ENCODE measurements at regions not wholly inside any gene's neighbourhood (a gene's known extent, or its start where the extent isn't known, plus 50 kb on each side); places are given as distances from the start of the nearest gene placed in this dataset.

- POLR2A ChIA-PET, result no interaction called here
- DNase-seq (ENCODE audit: low read depth, low spot score), result no peak
- CTCF ChIA-PET, result interaction anchor here (1.0 to 1.5 kb wide), 2 partner anchors 9 to 12 kb away, joined by 3 read pairs; no protein-coding TSS in a partner anchor
- no peak overlapping the region for H3K4me3 ChIP-seq (ENCODE audit: low read depth, low read length)
- TF ChIP-seq CTCF (IDR thresholded peaks at IDR 0.05; ENCODE audit: insufficient read depth, low read length, missing control alignments), result no peak
These were observed 378.7 kb upstream of the KITLG start for GRCh38 chr12:88958946-88959345.

GRCh38 chr12:88958153-88958552 lies 377.9 kb upstream of the KITLG start:
- ChIA-PET POLR2A (no interaction called here), CTCF (no interaction called here)
- no peak overlapping the region for H3K4me3 ChIP-seq (ENCODE audit: low read depth, low read length)
- TF ChIP-seq CTCF (IDR thresholded peaks at IDR 0.05; ENCODE audit: insufficient read depth, low read length, missing control alignments), result no peak
- DNase-seq (ENCODE audit: low read depth, low spot score), result no peak

GRCh38 chr12:88957358-88957757 lies 377.1 kb upstream of the KITLG start:
- no peak overlapping the region for H3K4me3 ChIP-seq (ENCODE audit: low read depth, low read length)
- TF ChIP-seq CTCF (IDR thresholded peaks at IDR 0.05; ENCODE audit: insufficient read depth, low read length, missing control alignments), result no peak
- CTCF ChIA-PET, result interaction anchor here (1.2 kb wide), 1 partner anchor 11 kb away, joined by 3 read pairs; no protein-coding TSS in a partner anchor
- no peak for DNase-seq (ENCODE audit: low read depth, low spot score)
- POLR2A ChIA-PET, result no interaction called here

- DNase-seq (ENCODE audit: low read depth, low spot score), result no peak
- no peak overlapping the region for H3K4me3 ChIP-seq (ENCODE audit: low read depth, low read length)
- TF ChIP-seq CTCF (IDR thresholded peaks at IDR 0.05; ENCODE audit: insufficient read depth, low read length, missing control alignments), result no peak
- ChIA-PET CTCF (no interaction called here), POLR2A (no interaction called here)
These were observed 375.3 kb upstream of the KITLG start for GRCh38 chr12:88955531-88955930.

GRCh38 chr12:88953029-88953586 lies 372.8 kb upstream of the KITLG start:
- ChIA-PET POLR2A (no interaction called here), CTCF (interaction anchor here (1.3 kb wide), 1 partner anchor 11 kb away, joined by 3 read pairs; no protein-coding TSS in a partner anchor)
- DNase-seq (ENCODE audit: low read depth, low spot score), result no peak
- H3K4me3 ChIP-seq (ENCODE audit: low read depth, low read length), result no peak overlapping the region
- TF ChIP-seq CTCF (IDR thresholded peaks at IDR 0.05; ENCODE audit: insufficient read depth, low read length, missing control alignments), result no peak

GRCh38 chr12:88952562-88952942 lies 372.3 kb upstream of the KITLG start:
- no peak for TF ChIP-seq CTCF (IDR thresholded peaks at IDR 0.05; ENCODE audit: insufficient read depth, low read length, missing control alignments)
- ChIA-PET CTCF (interaction anchor here (1.1 to 1.3 kb wide), 2 partner anchors 11 kb away, joined by 3 read pairs; no protein-coding TSS in a partner anchor), POLR2A (interaction anchor here (0.5 to 1.0 kb wide), 2 partner anchors 373 to 463 kb away, joined by 3 read pairs; partner anchors contain the start of gene KITLG)
- H3K4me3 ChIP-seq (ENCODE audit: low read depth, low read length), result no peak overlapping the region
- no peak for DNase-seq (ENCODE audit: low read depth, low spot score)
